DMS153 treated with DMSO at 0.1 percent for 48 hours (cell line): ENCODE measurements at regions not wholly inside any gene's neighbourhood (a gene's known extent, or its start where the extent isn't known, plus 50 kb on each side); places are given as distances from the start of the nearest gene placed in this dataset.

ENCODE experiments used
- DNase-seq: peaks from one replicate; lab custom pipeline; 2025; ENCODE audit not compliant: unreplicated experiment; lab: John Stamatoyannopoulos, UW

GRCh38 chr20:57928181-57928967 lies 218.6 kb upstream of the PMEPA1 start:
- DNase-seq, result no peak

- DNase-seq, result no peak
Observed at GRCh38 chr20:57927376-57927775, 217.6 kb upstream of the PMEPA1 start.

GRCh38 chr20:57922706-57923105 lies 212.9 kb upstream of the PMEPA1 start:
- no peak for DNase-seq

- DNase-seq, result no peak
Observed at GRCh38 chr20:57922083-57922482, 212.3 kb upstream of the PMEPA1 start.

- no peak for DNase-seq
Observed at GRCh38 chr20:57921676-57922075, 211.9 kb upstream of the PMEPA1 start.

GRCh38 chr20:57920971-57921370 lies 211.2 kb upstream of the PMEPA1 start:
- DNase-seq, result no peak

GRCh38 chr20:57919049-57919448 lies 209.2 kb upstream of the PMEPA1 start:
- DNase-seq, result no peak

- no peak for DNase-seq
Observed at GRCh38 chr20:57918551-57918950, 208.7 kb upstream of the PMEPA1 start.

- DNase-seq, result no peak
Observed at GRCh38 chr20:57914205-57914604, 204.4 kb upstream of the PMEPA1 start.

- no peak for DNase-seq
Observed at GRCh38 chr20:57913156-57913930, 203.5 kb upstream of the PMEPA1 start.

- DNase-seq, result no peak
Observed at GRCh38 chr20:57912227-57912582, 202.4 kb upstream of the PMEPA1 start.

- no peak for DNase-seq
Observed at GRCh38 chr20:57911512-57912226, 201.9 kb upstream of the PMEPA1 start.

GRCh38 chr20:57910716-57911115 lies 200.9 kb upstream of the PMEPA1 start:
- DNase-seq, result no peak

GRCh38 chr20:57909763-57910331 lies 200.0 kb upstream of the PMEPA1 start:
- DNase-seq, result no peak

- DNase-seq, result peak; percentile 16
Observed at GRCh38 chr20:57908704-57909630, 199.2 kb upstream of the PMEPA1 start.

GRCh38 chr20:57908226-57908625 lies 198.4 kb upstream of the PMEPA1 start:
- DNase-seq, result no peak

GRCh38 chr20:57907131-57908000 lies 197.6 kb upstream of the PMEPA1 start:
- DNase-seq, result no peak

GRCh38 chr20:57905448-57905847 lies 195.6 kb upstream of the PMEPA1 start:
- no peak for DNase-seq

- DNase-seq, result no peak
Observed at GRCh38 chr20:57904314-57905105, 194.7 kb upstream of the PMEPA1 start.
